Panc1 (cell line): ENCODE measurements at regions not wholly inside any gene's neighbourhood (a gene's known extent, or its start where the extent isn't known, plus 50 kb on each side); places are given as distances from the start of the nearest gene placed in this dataset.

Experiments used
- ATAC-seq: fragments of 200-7000 bp; cut with Tn5 transposase; 2 replicates; pipeline ENCODE4 v1.9.1; 2020; ENCODE audit warnings: mild to moderate bottlenecking, moderate library complexity
- BruUV-seq: library from RNA; stranded (reverse); fragments of 400-500 nt; replicated peaks from 2 replicates; lab custom pipeline; 2021; lab: Mats Ljungman, UMichigan
- CTCF ChIA-PET: fragments of 300-600 bp; sonication (Branson Sonifier 250); formaldehyde crosslinking; loops from one replicate; lab custom pipeline; 2022; ENCODE audit warnings: antibody characterized with exemption; lab: Charles Lee
- POLR2A ChIA-PET: fragments of 300-600 bp; sonication (Branson Sonifier 250); formaldehyde crosslinking; loops from one replicate; lab custom pipeline; 2022; ENCODE audit warnings: antibody characterized with exemption; lab: Charles Lee
- DNase-seq: peaks from one replicate; pipeline ENCODE4 v3.0.0-alpha.2; 2010; ENCODE audit warnings: low read depth, low spot score
- H3K27ac ChIP-seq: 2 replicates; pipeline ENCODE4 v1.5.1; 2011; ENCODE audit warnings: mild to moderate bottlenecking, low read length, inconsistent platforms
- H3K27me3 ChIP-seq: fragments of 200-500 bp; sonication (Bioruptor generic); 2 replicates; pipeline ENCODE4 v1.6.0; 2014; ENCODE audit warnings: low read length, inconsistent platforms; ENCODE audit not compliant: control insufficient read depth, insufficient read depth
- H3K36me3 ChIP-seq: fragments of 200-500 bp; sonication (Bioruptor generic); 2 replicates; pipeline ENCODE4 v1.5.1; 2014; ENCODE audit warnings: inconsistent platforms, mild to moderate bottlenecking, low read length, moderate library complexity; ENCODE audit not compliant: control insufficient read depth, insufficient read depth
- H3K4me1 ChIP-seq: 2 replicates; pipeline ENCODE4 v1.5.1; 2011; ENCODE audit warnings: inconsistent platforms, mild to moderate bottlenecking, low read length, moderate library complexity; ENCODE audit not compliant: control insufficient read depth, insufficient read depth
- H3K4me3 ChIP-seq, 2 experiments: 2 replicates each; pipeline ENCODE4 v1.5.1; 2011 to 2012; ENCODE audit warnings: low read depth in 2 of 2, low read length in 2 of 2, mild to moderate bottlenecking in 2 of 2, inconsistent platforms in 1 of 2, moderate library complexity in 1 of 2
- H3K9me3 ChIP-seq: fragments of 200-500 bp; sonication (Bioruptor generic); 2 replicates; pipeline ENCODE4 v1.5.1; 2014; ENCODE audit warnings: low read depth, mild to moderate bottlenecking, inconsistent platforms, low read length, moderate library complexity; ENCODE audit not compliant: control insufficient read depth, insufficient read depth
- POLR2AphosphoS5 ChIP-seq: IDR thresholded peaks from 2 replicates; pipeline ENCODE4 v1.6.1; 2012; ENCODE audit warnings: mild to moderate bottlenecking, low read depth, low read length, moderate library complexity
- REST ChIP-seq, 2 experiments: IDR thresholded peaks; 2 replicates each; pipeline ENCODE4 v1.6.1; 2011 to 2012; ENCODE audit warnings: low read depth in 2 of 2, control low read depth in 1 of 2, low read length in 1 of 2, mild to moderate bottlenecking in 1 of 2, moderate library complexity in 1 of 2; ENCODE audit not compliant: insufficient read depth in 1 of 2
- SIN3A ChIP-seq: IDR thresholded peaks from 2 replicates; pipeline ENCODE4 v1.6.1; 2012; ENCODE audit warnings: low read depth, mild to moderate bottlenecking, low read length, moderate library complexity, borderline replicate concordance; ENCODE audit not compliant: insufficient read depth
- TCF7L2 ChIP-seq: IDR thresholded peaks from 2 replicates; pipeline ENCODE4 v1.6.1; 2011; ENCODE audit warnings: mild to moderate bottlenecking, low read depth, low read length, inconsistent platforms
- in situ Hi-C: cut with HindIII; loops from 2 replicates; pipeline ENCODE4 v1.10.0; 2016; ENCODE audit warnings: low sequenced_read_pairs, low pct_unique_long_range_greater_than_20kb
- intact Hi-C: fragments of 100-400 bp; cut with micrococcal nuclease; formaldehyde crosslinking; loops from one replicate; pipeline ENCODE4 v1.10.0; 2022; ENCODE audit not compliant: unreplicated experiment
- TF ChIP-seq, protein P1 (sequence below): fragments of 450-650 bp; IDR thresholded peaks from 2 replicates; pipeline ENCODE4 v1.5.1; 2017; ENCODE audit warnings: mild to moderate bottlenecking

DNA sequence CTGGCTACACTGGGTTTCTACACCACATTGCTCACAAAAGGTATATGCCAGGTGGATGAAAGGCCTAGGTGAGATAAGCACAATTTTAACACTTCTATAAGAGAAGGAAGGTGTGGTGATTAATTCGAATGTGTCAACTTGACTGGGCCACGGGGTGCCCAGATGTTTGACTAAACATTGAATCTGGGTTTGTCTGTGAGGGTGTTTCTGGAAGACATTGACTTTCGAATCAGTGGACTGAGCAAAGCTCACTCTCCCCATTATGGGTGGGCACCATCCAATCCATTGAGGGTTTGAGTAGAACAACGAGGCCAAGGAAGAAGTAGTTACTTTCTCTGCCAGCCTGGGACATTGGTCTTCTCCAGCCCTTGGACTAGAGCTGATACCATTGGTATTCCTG lies 78.2 kb upstream of the COL5A1 start:
- no TSS peak for BruUV-seq
- Histone ChIP-seq H3K27me3 (no peaks in the 10 kb centered on the region), H3K4me3 (no peak overlapping the region), H3K27ac (no peak overlapping the region), H3K36me3 (no peaks in the 10 kb centered on the region), H3K9me3 (no peaks in the 10 kb centered on the region), H3K4me1 (no peaks in the 10 kb centered on the region)
- intact Hi-C loops (no loop called here), in situ Hi-C loops (no loop called here)
- ChIA-PET CTCF (no interaction called here), POLR2A (no interaction called here)
- ATAC-seq: no peak
- TF ChIP-seq POLR2AphosphoS5 (no peak), SIN3A (no peak)
- TF ChIP-seq, protein P1, sequence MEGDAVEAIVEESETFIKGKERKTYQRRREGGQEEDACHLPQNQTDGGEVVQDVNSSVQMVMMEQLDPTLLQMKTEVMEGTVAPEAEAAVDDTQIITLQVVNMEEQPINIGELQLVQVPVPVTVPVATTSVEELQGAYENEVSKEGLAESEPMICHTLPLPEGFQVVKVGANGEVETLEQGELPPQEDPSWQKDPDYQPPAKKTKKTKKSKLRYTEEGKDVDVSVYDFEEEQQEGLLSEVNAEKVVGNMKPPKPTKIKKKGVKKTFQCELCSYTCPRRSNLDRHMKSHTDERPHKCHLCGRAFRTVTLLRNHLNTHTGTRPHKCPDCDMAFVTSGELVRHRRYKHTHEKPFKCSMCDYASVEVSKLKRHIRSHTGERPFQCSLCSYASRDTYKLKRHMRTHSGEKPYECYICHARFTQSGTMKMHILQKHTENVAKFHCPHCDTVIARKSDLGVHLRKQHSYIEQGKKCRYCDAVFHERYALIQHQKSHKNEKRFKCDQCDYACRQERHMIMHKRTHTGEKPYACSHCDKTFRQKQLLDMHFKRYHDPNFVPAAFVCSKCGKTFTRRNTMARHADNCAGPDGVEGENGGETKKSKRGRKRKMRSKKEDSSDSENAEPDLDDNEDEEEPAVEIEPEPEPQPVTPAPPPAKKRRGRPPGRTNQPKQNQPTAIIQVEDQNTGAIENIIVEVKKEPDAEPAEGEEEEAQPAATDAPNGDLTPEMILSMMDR: no peak
- no peak for DNase-seq

DNA sequence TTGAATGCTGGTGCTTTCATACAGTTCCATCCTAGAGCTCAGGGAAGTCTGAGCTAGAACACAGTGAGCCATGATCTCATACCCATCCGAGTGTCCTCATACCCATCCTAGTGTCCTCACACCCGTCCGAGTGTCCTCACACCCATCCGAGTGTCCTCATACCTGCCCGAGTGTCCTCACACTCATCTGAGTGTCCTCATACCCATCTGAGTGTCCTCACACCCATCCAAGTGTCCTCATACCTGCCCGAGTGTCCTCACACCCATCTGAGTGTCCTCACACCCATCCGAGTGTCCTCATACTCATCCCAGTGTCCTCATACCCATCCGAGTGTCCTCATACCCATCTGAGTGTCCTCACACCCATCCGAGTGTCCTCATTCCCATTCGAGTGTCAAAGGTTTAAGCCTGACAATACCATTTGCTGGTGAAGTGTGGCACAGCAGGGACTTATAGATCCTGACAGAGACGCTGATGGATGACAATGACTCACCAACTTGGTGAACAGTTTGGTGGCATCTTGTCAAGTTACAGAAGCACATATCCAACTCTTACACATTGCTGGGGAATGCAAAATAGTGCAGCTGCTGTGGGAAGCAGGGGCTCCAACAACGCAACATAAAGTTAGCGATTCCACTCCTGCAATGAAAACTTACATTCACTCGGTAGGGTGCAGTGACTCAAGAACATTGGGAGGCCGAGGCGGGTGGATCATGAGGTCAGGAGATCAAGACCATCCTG lies 77.0 kb upstream of the COL5A1 start:
- ATAC-seq: no peak
- Histone ChIP-seq H3K27me3 (no peaks in the 10 kb centered on the region), H3K36me3 (no peaks in the 10 kb centered on the region), H3K9me3 (no peaks in the 10 kb centered on the region), H3K27ac (no peak overlapping the region), H3K4me3 (no peak overlapping the region), H3K4me1 (no peaks in the 10 kb centered on the region)
- TF ChIP-seq SIN3A (no peak), POLR2AphosphoS5 (no peak), REST (IDR thresholded peaks at IDR 0.05; ENCODE audit: insufficient read depth in 1 of 2, low read depth in 2 of 2, low read length in 1 of 2) (no peak), TCF7L2 (no peak)
- TF ChIP-seq, protein P1: no peak
- ChIA-PET POLR2A (no interaction called here), CTCF (no interaction called here)
- in situ Hi-C loops (no loop called here), intact Hi-C loops (no loop called here)
- DNase-seq: no peak
- BruUV-seq: no TSS peak
